ENCODE measurements at regions not wholly inside any gene's neighbourhood (a gene's known extent, or its start where the extent isn't known, plus 50 kb on each side); places are given as distances from the start of the nearest gene placed in this dataset.

GRCh38 chr4:141826260-141826659 lies 189.9 kb downstream of the IL15 start:
- H3K4me3 ChIP-seq (ENCODE audit: low read length), result no peak overlapping the region
- no peak overlapping the region for H3K27ac ChIP-seq (ENCODE audit: low read length)
- no peaks in the 10 kb centered on the region for H3K4me1 ChIP-seq (ENCODE audit: low read length)
- no peak overlapping the region for H3K4me2 ChIP-seq (ENCODE audit: low read depth, low read length)
- H2AFZ ChIP-seq (ENCODE audit: low read length), result no peak overlapping the region
- H3K9ac ChIP-seq (ENCODE audit: low read length), result no peak overlapping the region
- H3K79me2 ChIP-seq (ENCODE audit: low read length), result no peaks in the 10 kb centered on the region
- H4K20me1 ChIP-seq (ENCODE audit: insufficient read depth, low read length), result no peaks in the 10 kb centered on the region
- no peaks in the 10 kb centered on the region for H3K36me3 ChIP-seq (replicated peaks; ENCODE audit: insufficient read depth, low read length)
- no peaks in the 10 kb centered on the region for H3K9me2 ChIP-seq (replicated peaks; ENCODE audit: insufficient read depth, low read length)
- TF ChIP-seq EZH2phosphoT487 (IDR thresholded peaks at IDR 0.05; ENCODE audit: low read length), result no peak
- no peak for TF ChIP-seq CTCF (IDR thresholded peaks at IDR 0.05; ENCODE audit: low read length)
- TF ChIP-seq EZH2 (optimal IDR thresholded peaks at IDR 0.05; ENCODE audit: low read depth, low read length), result no peak
- H3K9me3 ChIP-seq (replicated peaks; ENCODE audit: insufficient read depth, low read length), result no peaks in the 10 kb centered on the region
- no peaks in the 10 kb centered on the region for H3K27me3 ChIP-seq (replicated peaks; ENCODE audit: insufficient read depth, low read length)
- no peaks in the 10 kb centered on the region for H3F3A ChIP-seq (ENCODE audit: insufficient read depth, low read length)
- no peak for DNase-seq

GRCh38 chr4:141833209-141833608 lies 196.8 kb downstream of the IL15 start:
- Histone ChIP-seq H3K36me3 (replicated peaks; ENCODE audit: insufficient read depth, low read length) (no peaks in the 10 kb centered on the region), H3K27me3 (replicated peaks; ENCODE audit: insufficient read depth, low read length) (no peaks in the 10 kb centered on the region), H4K20me1 (ENCODE audit: insufficient read depth, low read length) (no peaks in the 10 kb centered on the region), H3K4me2 (ENCODE audit: low read depth, low read length) (no peak overlapping the region), H3K79me2 (ENCODE audit: low read length) (no peaks in the 10 kb centered on the region), H3K4me1 (ENCODE audit: low read length) (no peaks in the 10 kb centered on the region), H3K27ac (ENCODE audit: low read length) (no peak overlapping the region), H3F3A (ENCODE audit: insufficient read depth, low read length) (no peaks in the 10 kb centered on the region), H3K9me2 (replicated peaks; ENCODE audit: insufficient read depth, low read length) (no peaks in the 10 kb centered on the region), H3K9ac (ENCODE audit: low read length) (no peak overlapping the region), H3K4me3 (ENCODE audit: low read length) (no peak overlapping the region), H2AFZ (ENCODE audit: low read length) (no peak overlapping the region), H3K9me3 (replicated peaks; ENCODE audit: insufficient read depth, low read length) (no peaks in the 10 kb centered on the region)
- DNase-seq, result no peak
- TF ChIP-seq EZH2phosphoT487 (IDR thresholded peaks at IDR 0.05; ENCODE audit: low read length) (no peak), CTCF (IDR thresholded peaks at IDR 0.05; ENCODE audit: low read length) (no peak), EZH2 (optimal IDR thresholded peaks at IDR 0.05; ENCODE audit: low read depth, low read length) (no peak)

DNA sequence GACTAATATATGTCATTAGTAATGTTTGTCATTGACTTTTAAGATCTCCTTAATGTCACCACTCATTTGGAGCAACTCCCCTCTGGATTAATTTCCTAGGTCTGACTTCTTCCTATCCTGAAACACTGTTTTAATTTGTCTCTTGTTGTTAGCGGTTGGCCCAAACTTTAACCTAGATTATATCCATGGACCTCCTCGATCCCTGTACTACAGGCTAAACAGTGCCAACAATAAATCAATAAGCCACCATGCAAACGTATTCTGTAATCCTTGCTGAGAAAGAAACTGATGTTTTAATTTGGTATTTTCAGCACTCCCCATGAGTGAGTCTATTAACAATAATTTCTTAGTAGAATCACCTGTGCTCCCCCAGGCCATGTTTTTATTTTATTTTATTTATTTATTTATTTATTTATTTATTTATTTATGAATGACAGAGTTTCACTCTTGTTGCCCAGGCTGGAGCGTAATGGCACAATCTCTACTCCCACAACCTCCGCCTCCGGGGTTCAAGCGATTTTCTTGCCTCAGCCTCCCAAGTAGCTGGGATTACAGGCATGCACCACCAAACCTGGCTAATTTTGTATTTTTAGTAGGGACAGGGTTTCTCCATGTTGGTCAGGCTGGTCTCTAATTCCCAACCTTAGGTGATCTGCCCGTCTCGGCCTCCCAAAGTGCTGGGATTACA lies 204.1 kb downstream of the IL15 start:
- no peak for DNase-seq
- Histone ChIP-seq H3K27me3 (replicated peaks; ENCODE audit: insufficient read depth, low read length) (no peaks in the 10 kb centered on the region), H3F3A (ENCODE audit: insufficient read depth, low read length) (no peaks in the 10 kb centered on the region), H3K9ac (ENCODE audit: low read length) (no peak overlapping the region), H3K9me3 (replicated peaks; ENCODE audit: insufficient read depth, low read length) (no peaks in the 10 kb centered on the region), H3K4me1 (ENCODE audit: low read length) (no peaks in the 10 kb centered on the region), H3K36me3 (replicated peaks; ENCODE audit: insufficient read depth, low read length) (no peaks in the 10 kb centered on the region), H3K4me2 (ENCODE audit: low read depth, low read length) (no peak overlapping the region), H2AFZ (ENCODE audit: low read length) (no peak overlapping the region), H3K27ac (ENCODE audit: low read length) (no peak overlapping the region), H3K9me2 (replicated peaks; ENCODE audit: insufficient read depth, low read length) (no peaks in the 10 kb centered on the region), H4K20me1 (ENCODE audit: insufficient read depth, low read length) (no peaks in the 10 kb centered on the region), H3K4me3 (ENCODE audit: low read length) (no peak overlapping the region), H3K79me2 (ENCODE audit: low read length) (no peaks in the 10 kb centered on the region)
- TF ChIP-seq CTCF (IDR thresholded peaks at IDR 0.05; ENCODE audit: low read length) (no peak), EZH2 (optimal IDR thresholded peaks at IDR 0.05; ENCODE audit: low read depth, low read length) (no peak), EZH2phosphoT487 (IDR thresholded peaks at IDR 0.05; ENCODE audit: low read length) (no peak)

All from MM.1S (cell line).